ENCODE measurements at regions not wholly inside any gene's neighbourhood (a gene's known extent, or its start where the extent isn't known, plus 50 kb on each side); places are given as distances from the start of the nearest gene placed in this dataset.

DNA sequence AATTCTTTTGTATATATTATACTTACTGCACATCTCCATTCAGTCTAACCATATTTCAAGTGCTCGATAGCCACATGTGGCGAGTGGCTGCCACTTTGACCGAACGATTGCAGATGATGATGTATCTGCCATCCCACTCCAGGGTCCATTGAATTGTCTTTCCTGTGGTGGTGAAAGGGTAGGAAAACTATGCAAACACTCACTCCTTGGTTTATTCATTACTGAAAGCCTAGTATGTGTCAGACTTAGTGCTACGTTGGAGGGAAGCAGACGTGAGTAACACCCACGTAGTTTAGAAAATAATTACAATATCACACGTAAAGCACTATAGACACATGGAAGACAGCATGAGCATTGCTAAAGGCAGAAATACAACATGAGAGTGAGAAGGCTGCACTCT is 353.7 kb downstream of the CSNK1G3 start:
- no peak overlapping the region for H3K4me3 ChIP-seq (ENCODE audit: low read depth, low read length)
- H3K9me3 ChIP-seq (ENCODE audit: control insufficient read depth, insufficient read depth, low read length): no peaks in the 10 kb centered on the region
- H3K4me1 ChIP-seq (ENCODE audit: control insufficient read depth, insufficient read depth, low read length): no peaks in the 10 kb centered on the region
- H3K27me3 ChIP-seq (ENCODE audit: control insufficient read depth, insufficient read depth, low read length): no peaks in the 10 kb centered on the region
- H3K36me3 ChIP-seq (ENCODE audit: control insufficient read depth, insufficient read depth, low read length): no peaks in the 10 kb centered on the region
- H3K9ac ChIP-seq (ENCODE audit: low read depth, low read length): no peak overlapping the region

DNA sequence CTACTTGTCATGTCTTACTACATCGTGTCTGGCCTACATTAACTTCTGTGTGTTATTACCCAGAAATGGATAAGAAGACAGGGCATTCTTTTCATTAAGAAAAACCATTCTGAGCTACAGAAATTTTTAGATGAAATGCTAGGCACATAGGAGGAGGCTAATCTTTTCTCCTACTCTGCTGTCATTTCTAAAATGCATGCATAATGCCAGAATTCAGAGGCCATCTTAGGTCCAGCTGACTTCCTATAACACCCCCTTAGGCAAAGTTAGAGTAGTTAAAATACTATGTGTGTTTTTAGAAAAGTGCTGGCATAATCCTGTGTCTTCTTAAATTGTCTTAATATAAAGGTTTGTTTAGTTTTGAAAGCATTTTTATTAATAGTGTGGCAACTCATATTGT is 352.6 kb downstream of the CSNK1G3 start:
- Histone ChIP-seq H3K9ac (ENCODE audit: low read depth, low read length) (no peak overlapping the region), H3K27me3 (ENCODE audit: control insufficient read depth, insufficient read depth, low read length) (no peaks in the 10 kb centered on the region), H3K36me3 (ENCODE audit: control insufficient read depth, insufficient read depth, low read length) (no peaks in the 10 kb centered on the region), H3K9me3 (ENCODE audit: control insufficient read depth, insufficient read depth, low read length) (no peaks in the 10 kb centered on the region), H3K4me1 (ENCODE audit: control insufficient read depth, insufficient read depth, low read length) (no peaks in the 10 kb centered on the region), H3K4me3 (ENCODE audit: low read depth, low read length) (no peak overlapping the region)

DNA sequence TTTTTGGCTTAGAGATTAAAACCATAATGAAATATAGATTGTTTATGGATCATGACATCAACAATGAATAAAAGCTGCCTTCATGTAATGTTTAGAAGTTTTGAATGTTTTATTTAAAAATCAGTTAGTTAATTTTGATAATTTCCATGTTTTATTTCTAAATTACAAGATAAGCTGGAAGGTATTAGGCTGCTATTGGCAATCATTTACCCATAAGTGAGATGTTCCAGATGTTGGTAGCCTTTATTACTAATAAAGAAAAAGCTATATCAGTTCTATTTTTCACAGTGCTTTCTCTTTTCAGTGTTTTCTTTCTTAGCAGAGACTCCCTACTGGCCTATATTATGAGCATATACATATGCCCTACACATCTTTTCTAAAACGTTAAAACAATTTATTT is 347.0 kb downstream of the CSNK1G3 start:
- no peaks in the 10 kb centered on the region for H3K9me3 ChIP-seq (ENCODE audit: control insufficient read depth, insufficient read depth, low read length)
- H3K27me3 ChIP-seq (ENCODE audit: control insufficient read depth, insufficient read depth, low read length): no peaks in the 10 kb centered on the region
- no peaks in the 10 kb centered on the region for H3K4me1 ChIP-seq (ENCODE audit: control insufficient read depth, insufficient read depth, low read length)
- no peaks in the 10 kb centered on the region for H3K36me3 ChIP-seq (ENCODE audit: control insufficient read depth, insufficient read depth, low read length)
- no peak overlapping the region for H3K9ac ChIP-seq (ENCODE audit: low read depth, low read length)
- no peak overlapping the region for H3K4me3 ChIP-seq (ENCODE audit: low read depth, low read length)

DNA sequence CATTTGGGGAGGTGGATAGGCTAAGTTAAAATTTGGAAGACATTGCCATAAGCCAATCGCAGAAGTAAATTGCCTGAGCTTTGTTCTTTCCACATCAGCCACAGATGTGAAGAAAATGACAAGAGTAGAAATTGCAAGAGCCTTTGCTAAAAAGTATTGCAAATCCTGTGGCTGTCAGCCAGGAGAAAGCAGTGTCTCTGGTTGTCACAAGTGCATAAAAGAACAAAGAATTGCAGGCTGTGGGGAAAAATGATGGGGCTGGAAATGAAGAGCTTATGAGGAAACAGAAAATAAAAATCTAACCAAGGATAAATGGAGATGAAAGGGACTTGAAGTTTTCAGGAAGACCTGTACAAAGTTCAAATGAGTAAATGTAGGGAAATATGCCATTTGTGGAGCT is 344.8 kb downstream of the CSNK1G3 start:
- Histone ChIP-seq H3K36me3 (ENCODE audit: control insufficient read depth, insufficient read depth, low read length) (no peaks in the 10 kb centered on the region), H3K4me3 (ENCODE audit: low read depth, low read length) (no peak overlapping the region), H3K27me3 (ENCODE audit: control insufficient read depth, insufficient read depth, low read length) (no peaks in the 10 kb centered on the region), H3K9ac (ENCODE audit: low read depth, low read length) (no peak overlapping the region), H3K4me1 (ENCODE audit: control insufficient read depth, insufficient read depth, low read length) (no peaks in the 10 kb centered on the region), H3K9me3 (ENCODE audit: control insufficient read depth, insufficient read depth, low read length) (no peaks in the 10 kb centered on the region)

DNA sequence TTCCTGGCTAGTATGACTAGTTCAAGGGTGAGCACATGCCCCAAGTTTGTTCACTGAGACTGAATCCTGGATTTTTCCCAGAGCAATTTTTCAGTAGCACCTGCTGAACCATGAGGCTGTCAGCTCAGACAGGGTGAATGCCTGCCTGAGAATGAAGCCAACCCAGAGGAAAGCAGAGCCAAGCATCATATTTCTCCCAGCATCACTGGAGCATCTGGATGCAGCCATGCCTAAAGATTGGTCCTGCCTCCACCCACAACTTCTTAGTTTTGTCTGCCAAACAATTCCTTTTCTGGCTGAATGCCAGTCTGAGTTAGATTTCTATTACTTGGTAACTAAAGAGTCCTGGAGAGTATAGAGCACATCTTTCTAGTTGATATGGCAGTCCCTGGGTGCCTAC is 343.6 kb downstream of the CSNK1G3 start:
- Histone ChIP-seq H3K27me3 (ENCODE audit: control insufficient read depth, insufficient read depth, low read length) (no peaks in the 10 kb centered on the region), H3K9me3 (ENCODE audit: control insufficient read depth, insufficient read depth, low read length) (no peaks in the 10 kb centered on the region), H3K4me1 (ENCODE audit: control insufficient read depth, insufficient read depth, low read length) (no peaks in the 10 kb centered on the region), H3K9ac (ENCODE audit: low read depth, low read length) (no peak overlapping the region), H3K4me3 (ENCODE audit: low read depth, low read length) (no peak overlapping the region), H3K36me3 (ENCODE audit: control insufficient read depth, insufficient read depth, low read length) (no peaks in the 10 kb centered on the region)

DNA sequence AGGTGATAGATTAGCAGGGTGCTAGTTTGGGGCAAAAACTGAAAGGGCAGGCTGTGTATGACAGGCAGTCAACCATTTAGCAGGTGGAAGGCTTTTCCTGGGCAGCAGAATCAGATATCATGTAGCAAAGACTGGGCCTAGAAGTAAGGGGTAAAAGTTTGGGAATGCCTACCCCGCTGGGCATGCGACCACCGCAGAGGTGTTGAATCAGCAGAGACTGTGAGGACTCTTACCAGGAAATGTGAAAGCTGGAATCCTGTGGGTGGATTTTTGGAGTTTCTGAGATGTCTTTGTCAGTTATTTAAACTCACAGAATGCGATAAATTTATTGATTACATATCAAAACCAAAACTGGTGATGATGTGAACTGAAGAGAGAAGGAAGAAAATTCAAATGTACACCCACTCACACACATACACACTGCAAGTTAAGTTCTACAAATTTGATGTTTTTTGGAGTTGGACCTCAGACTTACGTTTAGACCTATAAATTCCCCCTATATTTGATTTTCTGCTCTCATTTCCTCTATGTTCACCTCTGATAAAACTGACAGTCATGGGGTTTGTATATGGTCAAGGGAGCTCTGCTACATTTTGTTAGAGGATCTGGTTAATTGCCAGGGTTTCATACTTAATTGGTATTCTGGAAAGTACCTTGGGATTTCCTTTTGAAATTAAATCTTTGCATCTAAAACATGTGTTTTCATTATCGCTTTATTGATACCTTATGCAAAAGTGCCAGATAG is 333.6 kb downstream of the CSNK1G3 start:
- no peaks in the 10 kb centered on the region for H3K36me3 ChIP-seq (ENCODE audit: control insufficient read depth, insufficient read depth, low read length)
- no peak overlapping the region for H3K9ac ChIP-seq (ENCODE audit: low read depth, low read length)
- H3K9me3 ChIP-seq (ENCODE audit: control insufficient read depth, insufficient read depth, low read length): no peaks in the 10 kb centered on the region
- H3K4me1 ChIP-seq (ENCODE audit: control insufficient read depth, insufficient read depth, low read length): no peaks in the 10 kb centered on the region
- H3K27me3 ChIP-seq (ENCODE audit: control insufficient read depth, insufficient read depth, low read length): no peaks in the 10 kb centered on the region
- H3K4me3 ChIP-seq (ENCODE audit: low read depth, low read length): no peak overlapping the region

DNA sequence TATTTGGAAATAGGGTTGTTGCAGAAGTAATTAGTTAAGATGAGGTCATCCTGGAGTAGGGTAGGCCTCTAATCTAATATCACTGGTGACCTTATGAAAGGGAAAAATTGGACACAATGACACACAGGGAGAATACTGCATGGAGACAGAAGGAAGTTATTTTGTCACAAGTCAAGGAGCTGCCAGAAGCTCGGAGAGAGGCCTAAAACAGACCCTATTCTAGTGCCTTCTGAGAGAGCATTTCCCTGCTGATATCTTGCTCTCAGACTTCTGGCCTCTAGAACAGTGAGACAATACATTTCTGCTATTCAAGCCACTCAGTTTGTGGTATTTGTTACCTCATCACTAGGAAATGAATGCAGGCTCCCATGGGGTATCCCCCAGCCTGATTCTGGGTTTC is 332.9 kb downstream of the CSNK1G3 start:
- no peak overlapping the region for H3K9ac ChIP-seq (ENCODE audit: low read depth, low read length)
- H3K36me3 ChIP-seq (ENCODE audit: control insufficient read depth, insufficient read depth, low read length): no peaks in the 10 kb centered on the region
- no peaks in the 10 kb centered on the region for H3K27me3 ChIP-seq (ENCODE audit: control insufficient read depth, insufficient read depth, low read length)
- no peaks in the 10 kb centered on the region for H3K9me3 ChIP-seq (ENCODE audit: control insufficient read depth, insufficient read depth, low read length)
- no peaks in the 10 kb centered on the region for H3K4me1 ChIP-seq (ENCODE audit: control insufficient read depth, insufficient read depth, low read length)
- no peak overlapping the region for H3K4me3 ChIP-seq (ENCODE audit: low read depth, low read length)

DNA sequence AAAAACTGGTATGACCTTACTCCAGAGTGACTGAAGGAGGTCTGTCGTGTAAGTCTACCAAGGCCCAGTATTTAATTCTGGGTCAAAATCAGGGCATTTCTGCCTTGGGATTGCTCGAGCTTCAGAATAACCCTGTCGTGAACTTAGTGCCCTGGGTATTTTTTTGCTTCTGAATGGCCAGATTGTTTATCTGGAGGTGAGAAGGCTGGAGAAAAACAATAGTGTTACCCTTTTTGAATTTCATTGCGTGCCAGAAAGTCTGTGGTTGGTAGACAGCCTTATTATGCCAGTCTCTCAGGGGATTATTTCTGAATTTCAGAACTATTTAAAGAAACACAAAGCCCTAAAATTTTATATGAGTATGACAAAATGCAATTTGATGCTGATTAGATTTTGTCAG is 323.4 kb downstream of the CSNK1G3 start:
- peaks cover 5% of the 10 kb centered on the region for H3K4me1 ChIP-seq (ENCODE audit: control insufficient read depth, insufficient read depth, low read length)
- H3K4me3 ChIP-seq (ENCODE audit: low read depth, low read length): no peak overlapping the region
- no peaks in the 10 kb centered on the region for H3K36me3 ChIP-seq (ENCODE audit: control insufficient read depth, insufficient read depth, low read length)
- no peaks in the 10 kb centered on the region for H3K27me3 ChIP-seq (ENCODE audit: control insufficient read depth, insufficient read depth, low read length)
- H3K9ac ChIP-seq (ENCODE audit: low read depth, low read length): no peak overlapping the region
- no peaks in the 10 kb centered on the region for H3K9me3 ChIP-seq (ENCODE audit: control insufficient read depth, insufficient read depth, low read length)

DNA sequence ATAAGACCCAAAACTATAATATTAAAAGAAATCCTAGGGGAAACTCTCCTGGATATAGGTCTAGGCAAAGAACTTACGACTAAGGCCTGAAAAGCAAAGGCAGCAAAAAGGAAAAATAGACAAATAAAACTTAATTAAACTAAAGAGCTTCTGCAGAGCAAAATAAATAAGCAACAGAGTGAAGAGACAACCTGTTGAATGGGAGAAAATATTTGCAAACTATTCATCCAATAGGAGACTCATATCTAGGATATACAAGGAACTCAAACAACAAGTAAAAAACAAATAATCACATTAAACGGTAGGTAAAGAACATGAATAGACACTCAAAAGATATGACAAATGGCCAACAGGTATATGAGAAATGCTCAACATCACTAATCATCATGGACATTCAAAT is 318.6 kb downstream of the CSNK1G3 start:
- H3K36me3 ChIP-seq (ENCODE audit: control insufficient read depth, insufficient read depth, low read length): no peaks in the 10 kb centered on the region
- H3K4me1 ChIP-seq (ENCODE audit: control insufficient read depth, insufficient read depth, low read length): peaks cover 5% of the 10 kb centered on the region
- no peaks in the 10 kb centered on the region for H3K27me3 ChIP-seq (ENCODE audit: control insufficient read depth, insufficient read depth, low read length)
- H3K9ac ChIP-seq (ENCODE audit: low read depth, low read length): no peak overlapping the region
- no peaks in the 10 kb centered on the region for H3K9me3 ChIP-seq (ENCODE audit: control insufficient read depth, insufficient read depth, low read length)
- no peak overlapping the region for H3K4me3 ChIP-seq (ENCODE audit: low read depth, low read length)

DNA sequence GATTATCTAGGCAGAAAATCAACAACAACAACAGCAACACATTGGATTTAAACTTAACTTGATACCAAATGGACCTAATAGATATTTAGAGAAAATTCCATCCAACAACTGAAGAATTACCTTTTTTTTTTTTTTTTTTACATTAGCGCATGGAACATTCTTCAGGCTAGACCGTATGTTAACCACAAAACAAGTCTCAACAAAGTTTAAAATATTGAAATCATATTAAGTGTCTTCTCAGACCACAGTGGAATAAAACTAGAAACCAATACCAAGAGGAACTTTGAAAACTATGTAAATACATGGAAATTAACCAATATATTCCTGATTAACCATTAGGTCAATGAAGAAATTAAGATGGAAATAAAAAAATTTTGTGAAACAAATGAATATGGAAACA is 315.8 kb downstream of the CSNK1G3 start:
- H3K36me3 ChIP-seq (ENCODE audit: control insufficient read depth, insufficient read depth, low read length): no peaks in the 10 kb centered on the region
- no peaks in the 10 kb centered on the region for H3K9me3 ChIP-seq (ENCODE audit: control insufficient read depth, insufficient read depth, low read length)
- H3K27me3 ChIP-seq (ENCODE audit: control insufficient read depth, insufficient read depth, low read length): no peaks in the 10 kb centered on the region
- no peak overlapping the region for H3K9ac ChIP-seq (ENCODE audit: low read depth, low read length)
- H3K4me3 ChIP-seq (ENCODE audit: low read depth, low read length): no peak overlapping the region
- no peaks in the 10 kb centered on the region for H3K4me1 ChIP-seq (ENCODE audit: control insufficient read depth, insufficient read depth, low read length)

DNA sequence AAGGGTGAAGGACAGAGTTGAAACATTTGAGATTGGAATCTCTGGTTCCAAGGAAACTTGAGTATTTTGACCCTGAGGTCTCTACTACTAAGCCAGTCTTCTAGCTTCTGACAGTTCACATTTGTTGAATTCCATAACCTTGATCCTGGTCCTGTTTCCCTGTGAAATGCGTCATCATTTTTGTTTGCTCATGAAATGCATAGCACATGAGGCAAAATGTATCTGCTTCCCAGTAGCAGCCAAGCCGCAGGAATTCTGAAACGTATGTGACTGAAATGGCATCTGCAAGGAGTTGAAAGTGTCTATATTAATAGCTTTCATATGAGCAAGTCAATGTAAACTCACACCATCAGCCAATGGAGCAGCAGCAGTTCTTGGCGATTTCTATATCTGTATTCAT is 307.9 kb downstream of the CSNK1G3 start:
- no peaks in the 10 kb centered on the region for H3K36me3 ChIP-seq (ENCODE audit: control insufficient read depth, insufficient read depth, low read length)
- no peak overlapping the region for H3K4me3 ChIP-seq (ENCODE audit: low read depth, low read length)
- H3K9ac ChIP-seq (ENCODE audit: low read depth, low read length): no peak overlapping the region
- H3K27me3 ChIP-seq (ENCODE audit: control insufficient read depth, insufficient read depth, low read length): no peaks in the 10 kb centered on the region
- H3K9me3 ChIP-seq (ENCODE audit: control insufficient read depth, insufficient read depth, low read length): no peaks in the 10 kb centered on the region
- peaks cover 10% of the 10 kb centered on the region for H3K4me1 ChIP-seq (ENCODE audit: control insufficient read depth, insufficient read depth, low read length)

DNA sequence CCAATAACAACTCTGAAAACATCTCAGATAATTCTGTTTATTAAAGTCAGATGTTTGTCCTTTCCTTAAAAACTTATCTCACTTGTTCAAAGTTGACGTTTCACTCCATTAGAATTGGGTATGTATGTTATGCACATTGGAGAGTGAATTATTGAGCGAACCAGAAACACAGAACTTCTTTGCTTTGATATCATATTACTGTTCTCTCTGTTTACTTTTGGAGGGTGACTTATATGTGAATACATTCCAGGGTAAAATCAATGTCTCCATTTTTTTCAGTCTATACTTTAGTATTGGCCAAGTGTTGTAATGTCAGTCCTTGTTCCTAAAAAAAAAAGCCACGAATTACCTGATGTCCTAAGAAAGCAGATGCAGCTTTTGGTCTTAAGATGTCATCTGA is 307.4 kb downstream of the CSNK1G3 start:
- H3K9ac ChIP-seq (ENCODE audit: low read depth, low read length): no peak overlapping the region
- no peaks in the 10 kb centered on the region for H3K36me3 ChIP-seq (ENCODE audit: control insufficient read depth, insufficient read depth, low read length)
- no peak overlapping the region for H3K4me3 ChIP-seq (ENCODE audit: low read depth, low read length)
- no peaks in the 10 kb centered on the region for H3K9me3 ChIP-seq (ENCODE audit: control insufficient read depth, insufficient read depth, low read length)
- H3K4me1 ChIP-seq (ENCODE audit: control insufficient read depth, insufficient read depth, low read length): peaks cover 15% of the 10 kb centered on the region
- H3K27me3 ChIP-seq (ENCODE audit: control insufficient read depth, insufficient read depth, low read length): no peaks in the 10 kb centered on the region

Data from iPS-15b (cell line).